Amniotic stem cell (primary cell): ENCODE measurements at regions not wholly inside any gene's neighbourhood (a gene's known extent, or its start where the extent isn't known, plus 50 kb on each side); places are given as distances from the start of the nearest gene placed in this dataset.
"Not testable (repeated sequence)": the region's sequence is repeated elsewhere in the genome, so short reads cannot be mapped to it uniquely, and the experiment has no call there.

Experiments
- DNase-seq: peaks from one replicate; lab custom pipeline; 2025; lab: John Stamatoyannopoulos, UW

DNA sequence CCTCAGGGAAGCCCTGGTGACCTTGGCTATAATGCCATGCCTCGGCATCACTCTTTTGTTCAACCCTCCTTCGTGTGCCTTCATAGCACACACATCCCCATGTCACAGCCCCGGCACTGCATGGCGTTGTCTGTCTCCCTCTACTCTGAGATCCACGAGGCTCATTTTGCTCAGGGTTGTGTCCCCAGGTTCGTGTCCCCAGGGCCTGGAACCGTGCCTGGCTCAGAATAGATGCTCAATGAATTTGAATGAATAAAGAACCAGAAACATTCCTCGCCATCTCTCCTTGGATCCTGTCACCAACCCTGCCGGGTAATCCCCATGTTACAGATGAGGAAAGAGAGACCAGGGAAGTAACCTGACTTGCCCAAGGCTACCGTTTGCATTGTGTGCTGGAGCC is 177.3 kb downstream of the PTPRU start:
- DNase-seq: no peak

DNA sequence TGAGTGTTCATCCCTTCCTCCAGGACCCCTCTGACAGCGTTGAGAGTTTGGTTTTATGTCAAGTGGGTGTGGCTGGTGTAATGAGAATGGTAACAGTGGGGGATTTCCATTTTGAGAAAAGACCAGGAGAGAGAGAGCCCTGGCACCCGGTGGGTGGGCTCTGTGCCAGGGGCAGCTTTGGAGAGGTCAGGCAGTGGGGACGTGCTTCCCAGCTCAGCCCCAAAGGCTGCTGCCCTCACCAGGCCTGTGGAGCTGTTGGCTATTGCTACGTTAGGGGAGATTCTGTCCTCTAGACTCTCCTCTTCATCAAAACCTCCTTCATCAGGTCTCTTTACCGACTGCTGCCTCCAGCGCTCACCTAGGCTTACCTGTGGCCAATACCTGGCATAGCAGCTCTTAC is 176.3 kb downstream of the PTPRU start:
- DNase-seq: no peak

DNA sequence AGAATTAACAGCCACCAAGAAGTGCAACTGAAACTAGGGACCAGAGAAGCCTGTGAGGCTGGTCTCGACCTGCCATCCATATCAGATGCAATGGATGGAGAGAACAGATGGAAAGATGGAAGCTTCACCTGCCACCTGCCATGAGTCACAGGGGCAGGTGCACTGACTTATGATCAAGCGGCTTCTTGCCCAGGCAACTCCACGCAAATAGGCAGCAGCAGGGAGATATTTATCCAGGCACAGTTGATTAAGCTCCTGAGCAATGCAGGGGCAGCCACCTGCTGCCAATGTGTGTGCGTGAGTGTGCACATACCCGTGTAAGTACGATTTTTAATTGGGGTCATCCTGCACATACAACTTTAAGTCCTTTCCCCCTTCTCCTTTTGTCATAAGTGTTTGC is 174.2 kb downstream of the PTPRU start:
- no peak for DNase-seq

DNA sequence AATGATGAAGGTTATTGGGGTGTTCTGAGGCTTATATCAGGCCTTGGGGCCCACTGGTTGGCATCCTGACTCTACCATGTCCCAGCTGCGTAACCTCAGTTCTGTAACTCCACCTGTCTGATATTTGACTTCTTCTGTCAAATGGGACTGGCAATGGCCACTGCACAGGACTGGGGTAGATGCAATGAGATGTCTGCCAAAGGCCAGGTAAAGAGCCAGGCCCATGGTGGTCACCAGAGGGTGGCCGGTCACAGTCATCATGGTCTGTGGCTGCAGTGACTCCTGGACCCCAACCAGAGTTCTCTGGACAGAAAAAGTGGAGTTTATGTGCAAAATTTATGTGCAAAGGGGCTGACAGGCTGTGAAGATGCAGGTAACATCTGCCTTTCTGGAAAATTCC is 173.3 kb downstream of the PTPRU start:
- DNase-seq: no peak

DNA sequence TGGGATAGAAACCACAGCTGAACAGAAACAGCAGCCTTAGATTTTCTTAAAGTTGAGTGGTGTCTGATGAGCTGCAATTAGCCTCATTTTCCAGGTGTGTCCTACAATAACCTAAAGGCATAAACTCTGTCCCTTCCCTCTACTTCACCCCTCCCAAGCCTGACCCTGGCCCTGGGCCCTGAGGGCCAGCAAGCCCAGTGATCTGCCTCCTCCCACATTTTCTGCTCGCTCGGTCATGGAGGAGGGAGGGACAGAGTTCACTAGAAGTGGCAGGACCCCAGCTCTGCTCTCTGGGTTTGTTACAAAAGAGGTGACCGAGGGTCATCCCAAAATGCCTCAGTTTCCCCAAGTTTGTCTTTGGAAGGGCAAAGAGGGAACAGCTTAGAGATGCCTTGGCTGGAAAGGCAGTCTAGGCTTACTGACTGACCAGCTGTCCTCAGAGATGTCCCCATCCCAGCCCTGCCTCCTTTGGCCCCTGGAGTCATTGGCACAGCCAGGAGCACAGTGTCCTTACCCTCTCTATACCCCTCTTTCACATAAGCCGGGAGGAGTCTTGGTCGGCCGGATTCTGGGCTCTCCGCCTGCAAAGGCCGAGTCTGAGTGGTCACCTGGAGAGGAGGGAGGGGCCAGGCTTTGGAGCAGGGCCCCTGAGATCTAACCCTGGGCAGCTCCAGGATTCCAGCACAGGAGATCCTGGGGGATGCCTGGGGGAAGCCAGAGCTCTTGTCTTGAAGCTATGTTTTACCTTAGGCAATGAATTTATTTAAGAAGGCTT is 172.7 kb downstream of the PTPRU start:
- no peak for DNase-seq

DNA sequence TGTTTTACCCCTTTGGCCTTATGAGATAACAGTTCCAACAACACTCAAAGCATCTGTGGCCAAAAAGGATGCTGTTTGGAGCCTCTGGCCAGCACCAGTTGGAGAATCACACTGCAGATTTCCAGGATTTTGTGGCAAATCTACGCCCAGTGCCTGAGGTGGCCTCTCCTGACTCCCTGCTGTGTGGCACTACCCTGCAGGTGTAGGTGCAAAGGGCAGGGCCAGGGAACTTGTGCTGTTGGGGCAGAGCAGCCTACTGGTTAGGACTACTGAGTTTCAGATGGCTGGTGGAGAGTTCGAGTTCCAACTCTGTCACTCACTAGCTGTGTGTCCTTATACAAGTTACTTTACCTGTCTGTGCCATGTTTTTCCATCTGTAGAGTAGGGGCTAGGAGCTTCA is 170.5 kb downstream of the PTPRU start:
- DNase-seq: no peak

DNA sequence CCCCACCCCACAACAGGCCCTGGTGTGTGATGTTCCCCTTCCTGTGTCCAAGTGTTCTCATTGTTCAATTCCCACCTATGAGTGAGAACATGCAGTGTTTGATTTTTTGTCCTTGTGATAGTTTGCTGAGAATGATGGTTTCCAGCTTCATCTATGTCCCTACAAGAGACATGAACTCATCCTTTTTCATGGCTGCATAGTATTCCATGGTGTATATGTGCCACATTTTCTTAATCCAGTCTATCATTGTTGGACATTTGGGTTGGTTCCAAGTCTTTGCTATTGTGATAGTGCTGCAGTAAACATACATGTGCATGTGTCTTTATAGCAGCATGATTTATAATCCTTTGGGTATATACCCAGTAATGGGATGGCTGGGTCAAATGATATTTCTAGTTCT is 163.9 kb downstream of the PTPRU start:
- DNase-seq: not testable (repeated sequence)

DNA sequence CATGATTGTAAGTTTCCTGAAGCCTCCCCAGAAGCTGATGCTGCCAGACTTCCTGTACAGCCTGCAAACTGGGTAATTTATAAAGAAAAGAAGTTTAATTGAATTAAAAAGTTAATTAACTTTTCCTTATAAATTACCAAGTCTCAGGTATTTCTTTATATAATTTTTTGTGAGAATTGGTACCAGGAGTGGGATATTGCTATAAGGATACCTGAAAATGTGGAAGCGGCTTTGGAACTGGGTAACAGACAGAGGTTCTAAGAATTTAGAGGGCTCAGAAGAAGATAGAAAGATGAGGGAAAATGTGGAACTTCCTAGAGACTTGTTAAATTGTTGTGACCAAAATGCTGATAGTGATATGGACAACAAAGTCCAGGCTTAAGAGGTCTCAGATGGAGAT is 163.1 kb downstream of the PTPRU start:
- DNase-seq: no peak

DNA sequence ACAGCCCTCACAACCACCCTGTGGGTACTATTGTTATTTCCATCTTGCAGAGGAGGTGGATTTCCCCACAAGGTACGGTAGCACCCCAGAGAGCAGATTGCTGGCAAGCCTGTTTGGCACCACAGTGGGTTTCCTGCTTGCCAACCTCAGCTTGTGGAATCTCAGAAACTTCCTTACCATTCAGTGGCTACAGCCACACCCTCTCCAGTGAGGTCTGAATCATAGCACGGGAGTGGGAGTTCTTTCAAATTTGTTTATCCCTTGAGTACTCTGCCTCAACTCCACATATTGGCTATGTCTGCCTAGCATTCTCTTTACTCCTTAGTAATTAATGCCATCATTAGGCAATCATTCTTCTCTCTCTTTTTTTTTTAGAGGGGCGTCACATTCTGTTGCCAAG is 162.1 kb downstream of the PTPRU start:
- no peak for DNase-seq

DNA sequence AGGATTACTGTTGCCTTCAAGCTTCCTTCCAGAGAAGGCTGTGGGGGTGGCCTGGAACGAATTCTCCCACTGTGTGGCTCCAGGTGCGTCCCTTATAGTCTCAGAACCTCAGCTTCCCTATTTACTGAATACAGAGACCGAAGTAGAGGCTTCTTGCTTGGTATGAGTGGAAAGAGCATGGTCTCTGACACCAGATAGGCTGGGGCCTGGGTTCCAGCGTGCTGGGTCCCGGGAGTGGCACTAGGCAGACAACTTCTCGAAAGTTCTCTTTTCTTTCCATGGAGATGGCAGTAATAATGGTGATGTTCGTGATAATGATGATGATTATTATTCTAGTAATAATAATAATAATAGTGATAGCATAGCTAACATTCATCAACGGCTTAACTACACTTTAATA is 161.7 kb downstream of the PTPRU start:
- DNase-seq: no peak

DNA sequence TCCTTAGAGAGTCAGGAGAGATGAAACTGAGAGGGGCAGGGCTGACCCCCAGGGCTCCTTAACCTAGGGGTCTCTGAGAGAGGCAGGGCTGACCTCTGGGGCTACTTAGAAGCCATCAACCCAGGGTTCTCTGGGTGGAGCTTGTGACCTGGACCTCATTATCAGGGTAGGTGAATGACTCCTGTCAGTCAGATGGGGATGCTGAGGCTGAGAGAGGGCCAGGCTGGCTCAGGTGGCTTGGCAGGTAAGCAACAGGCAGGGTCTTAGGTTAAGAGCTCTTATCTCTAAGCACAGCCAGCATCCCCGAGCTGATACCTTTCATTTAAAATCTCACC is 160.9 kb downstream of the PTPRU start:
- DNase-seq: no peak

DNA sequence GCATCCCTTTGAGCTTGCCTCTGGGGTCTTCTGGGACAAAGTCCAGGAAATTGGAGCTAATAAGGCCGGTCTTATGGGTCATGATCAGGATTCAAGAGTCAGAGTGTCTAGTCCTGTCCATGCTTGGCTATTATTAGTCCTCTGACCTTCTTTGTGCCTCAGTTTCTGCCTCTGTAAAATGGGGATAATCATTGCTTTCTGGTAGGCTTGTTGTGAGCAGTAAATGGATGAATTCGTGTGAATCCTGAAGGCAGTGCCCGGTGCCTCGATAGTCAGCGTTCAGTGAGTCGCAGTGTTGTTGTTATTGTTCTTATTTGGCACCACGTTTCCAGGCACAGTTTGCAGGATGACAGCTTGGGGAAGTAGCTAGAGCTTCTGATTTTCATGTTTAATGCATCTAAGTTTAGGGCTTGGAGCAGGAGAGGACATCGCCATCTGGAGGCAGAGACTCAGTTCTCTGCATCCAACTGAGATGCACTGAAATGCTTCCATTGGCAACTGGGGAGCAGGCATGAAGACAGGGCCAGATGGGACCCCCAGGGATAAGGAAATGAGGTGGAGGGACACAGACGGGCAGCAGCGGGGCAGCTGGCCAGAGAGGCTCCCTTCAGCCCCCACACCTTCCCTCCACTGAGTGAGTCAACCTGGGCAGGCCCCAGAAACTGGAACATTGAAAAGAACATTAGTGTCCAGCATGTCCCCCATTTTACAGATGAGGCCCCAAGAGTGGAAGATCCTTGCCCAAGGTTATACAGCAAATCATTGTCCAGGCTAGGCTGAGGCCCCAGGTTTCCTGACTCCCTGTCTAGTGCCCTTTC is 160.3 kb downstream of the PTPRU start:
- no peak for DNase-seq

DNA sequence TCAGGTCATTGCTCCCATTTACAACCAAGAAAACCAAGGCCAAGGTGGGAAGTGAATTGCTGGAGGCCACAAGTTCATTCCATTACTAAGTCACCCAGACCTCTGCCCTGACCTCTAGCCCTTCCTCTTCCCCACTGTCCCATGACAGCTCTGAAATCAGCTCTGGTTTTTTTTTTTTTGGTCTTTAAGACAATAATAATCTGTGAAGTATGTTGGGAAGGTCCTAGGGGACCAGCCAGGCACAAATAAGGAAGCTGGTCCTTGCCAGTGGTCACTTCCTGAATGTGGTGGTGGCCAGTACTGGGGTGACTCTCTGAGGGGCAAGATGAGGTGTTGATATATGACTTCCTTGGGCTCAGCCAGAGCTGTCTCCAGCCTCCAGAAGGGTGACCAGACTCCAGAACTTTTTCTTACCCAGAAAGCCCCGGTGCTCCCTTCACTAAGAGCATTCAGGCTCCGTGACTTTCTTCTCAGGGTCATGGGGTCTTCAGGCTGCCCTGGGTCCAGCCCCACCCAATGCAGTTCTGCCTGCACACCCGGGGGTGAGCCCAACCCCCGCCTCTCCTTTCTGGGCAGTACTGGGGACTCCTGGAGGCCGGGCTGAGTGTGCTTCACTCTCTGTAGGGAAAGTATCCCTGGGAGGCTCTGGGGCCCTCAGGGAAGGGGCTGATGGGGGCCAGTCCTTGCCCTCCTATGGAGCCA is 159.6 kb downstream of the PTPRU start:
- DNase-seq: no peak

DNA sequence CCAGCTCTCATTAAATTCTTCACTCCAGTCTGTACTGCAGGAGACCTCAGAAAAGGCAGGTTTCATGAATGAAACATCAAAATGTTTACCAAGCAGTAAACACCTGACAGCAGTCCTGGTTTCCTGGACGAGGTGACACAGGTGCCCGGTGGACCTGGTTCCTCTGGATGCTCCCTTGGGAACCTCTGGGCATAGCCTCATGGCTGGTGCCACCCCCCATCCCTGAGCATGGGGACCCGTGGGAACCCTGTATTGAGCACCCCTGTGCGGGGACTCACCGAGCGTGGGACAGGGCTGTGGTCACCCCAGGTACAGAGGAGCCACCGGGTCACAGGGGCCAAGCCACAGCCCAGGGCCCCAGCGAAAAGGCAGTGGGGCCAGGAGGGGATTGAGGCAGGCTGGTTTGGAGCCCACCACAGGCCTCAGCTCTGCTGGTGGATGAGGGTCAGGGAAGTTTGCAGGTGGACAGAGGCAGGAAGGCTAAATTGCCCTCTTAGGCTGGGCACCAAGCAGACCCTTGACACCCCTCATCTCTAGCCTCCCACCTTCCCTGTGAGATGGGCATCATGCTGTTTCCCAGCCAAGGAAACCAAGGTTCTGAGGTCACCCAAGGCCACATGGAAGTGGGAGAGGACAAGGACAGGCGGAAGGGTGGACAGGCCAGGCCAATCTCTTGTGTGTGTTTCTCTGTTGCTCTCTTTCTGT is 158.4 kb downstream of the PTPRU start:
- DNase-seq: no peak

DNA sequence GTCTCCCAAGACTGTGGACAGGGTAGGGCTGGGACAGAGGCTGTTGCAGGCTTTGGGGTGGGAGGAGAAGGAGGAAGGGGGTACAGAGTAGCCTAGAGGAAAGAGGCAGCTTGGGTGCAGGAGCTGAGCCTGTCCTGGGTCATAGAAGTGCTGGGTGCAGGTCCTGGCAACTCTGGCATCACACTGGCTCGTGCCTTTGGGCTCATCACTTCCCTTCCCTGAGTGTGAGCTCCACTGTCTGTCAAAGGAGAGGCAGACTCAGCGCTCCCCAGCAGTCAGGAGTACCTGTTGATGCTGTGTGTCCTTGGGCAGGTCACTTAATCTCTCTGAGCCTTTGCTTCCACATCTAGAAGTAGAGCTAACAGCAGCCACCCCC is 157.1 kb downstream of the PTPRU start:
- no peak for DNase-seq

DNA sequence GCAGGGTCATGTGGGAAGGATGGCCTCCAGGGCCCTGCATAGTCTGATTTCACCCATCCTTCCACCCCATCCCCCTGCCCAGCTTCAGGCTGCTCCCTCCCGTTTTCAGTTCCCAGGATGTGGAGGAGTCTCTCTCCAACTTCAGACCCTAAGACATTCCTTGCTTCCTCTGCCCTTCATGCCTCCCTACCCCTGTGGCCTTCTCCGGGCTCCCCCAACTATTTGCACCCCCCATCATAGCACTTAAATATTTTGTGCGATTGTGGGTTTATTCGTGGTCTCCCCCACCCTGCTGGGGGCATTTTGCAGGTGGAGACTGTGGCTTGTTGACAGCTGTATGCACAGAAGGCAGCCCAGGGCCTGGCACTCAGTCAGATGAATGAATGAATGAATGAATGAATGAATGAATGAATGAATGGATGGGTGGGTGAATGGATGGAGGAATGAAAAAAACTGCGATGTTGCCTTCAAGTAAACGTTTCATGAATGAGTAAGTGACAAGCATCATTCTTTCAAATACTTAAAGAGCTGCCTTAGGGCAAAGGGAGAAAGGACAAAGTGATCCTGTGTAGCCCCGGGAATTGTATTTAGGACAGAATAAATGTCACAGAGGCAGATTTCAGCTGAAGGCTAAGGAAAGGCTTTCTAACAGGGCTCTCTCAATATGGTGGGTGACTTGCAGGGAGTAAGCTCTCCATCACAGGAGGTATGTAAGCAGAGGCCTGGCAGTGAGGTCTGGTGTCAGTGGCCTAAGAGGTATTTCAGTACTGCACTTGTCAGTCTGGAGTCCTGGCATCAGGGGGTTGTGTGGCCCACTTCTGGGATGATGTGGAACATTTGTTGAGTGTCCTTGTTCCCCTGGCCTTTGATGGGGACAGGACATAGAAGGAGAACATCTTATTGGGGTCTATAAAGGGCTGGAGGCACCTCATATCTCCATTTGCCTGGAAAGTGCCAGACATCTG is 156.4 kb downstream of the PTPRU start:
- no peak for DNase-seq

DNA sequence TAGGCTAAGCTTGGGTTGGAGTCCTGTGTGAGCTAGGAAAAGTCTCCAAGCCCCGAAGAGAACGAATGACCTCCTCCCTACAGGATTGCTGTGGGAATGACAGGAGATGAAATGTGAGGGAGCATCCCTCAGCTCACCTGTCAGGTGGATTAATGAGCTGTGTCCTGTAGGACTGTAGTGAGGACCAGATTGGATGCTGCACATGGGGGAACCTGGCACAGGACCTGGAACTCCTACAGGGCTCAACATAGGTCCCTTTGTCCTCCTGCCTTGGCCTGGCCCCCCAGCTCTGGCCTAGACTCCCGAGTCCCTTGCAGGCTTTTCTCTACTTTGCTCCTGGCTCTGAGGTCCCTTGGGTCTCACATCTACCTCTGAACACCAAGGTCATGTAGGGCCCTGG is 155.7 kb downstream of the PTPRU start:
- DNase-seq: no peak

DNA sequence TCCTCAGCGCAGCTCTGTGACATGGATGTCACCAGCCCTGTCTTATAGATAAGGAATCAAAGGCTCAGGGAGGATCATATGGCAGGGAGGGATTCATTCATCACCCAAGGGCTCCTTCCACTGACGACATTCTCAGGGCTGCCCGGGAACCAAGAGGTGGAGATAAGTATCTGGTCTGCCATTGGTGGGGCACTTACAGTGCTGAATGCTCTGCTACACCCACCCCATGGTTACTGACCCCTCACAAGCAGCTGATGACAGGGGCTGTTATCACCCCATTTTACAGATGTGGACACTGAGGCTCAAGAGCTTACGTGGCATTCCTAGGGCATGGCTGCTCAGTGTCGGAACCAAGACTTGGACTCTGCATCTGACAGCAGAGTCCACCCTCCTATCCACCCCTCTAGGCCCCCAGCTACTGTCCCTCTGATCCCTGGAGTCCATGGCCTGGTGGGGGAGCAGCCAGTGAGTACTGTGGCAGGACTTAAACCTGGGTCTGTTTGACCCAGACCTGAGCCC is 155.1 kb downstream of the PTPRU start:
- no peak for DNase-seq

DNA sequence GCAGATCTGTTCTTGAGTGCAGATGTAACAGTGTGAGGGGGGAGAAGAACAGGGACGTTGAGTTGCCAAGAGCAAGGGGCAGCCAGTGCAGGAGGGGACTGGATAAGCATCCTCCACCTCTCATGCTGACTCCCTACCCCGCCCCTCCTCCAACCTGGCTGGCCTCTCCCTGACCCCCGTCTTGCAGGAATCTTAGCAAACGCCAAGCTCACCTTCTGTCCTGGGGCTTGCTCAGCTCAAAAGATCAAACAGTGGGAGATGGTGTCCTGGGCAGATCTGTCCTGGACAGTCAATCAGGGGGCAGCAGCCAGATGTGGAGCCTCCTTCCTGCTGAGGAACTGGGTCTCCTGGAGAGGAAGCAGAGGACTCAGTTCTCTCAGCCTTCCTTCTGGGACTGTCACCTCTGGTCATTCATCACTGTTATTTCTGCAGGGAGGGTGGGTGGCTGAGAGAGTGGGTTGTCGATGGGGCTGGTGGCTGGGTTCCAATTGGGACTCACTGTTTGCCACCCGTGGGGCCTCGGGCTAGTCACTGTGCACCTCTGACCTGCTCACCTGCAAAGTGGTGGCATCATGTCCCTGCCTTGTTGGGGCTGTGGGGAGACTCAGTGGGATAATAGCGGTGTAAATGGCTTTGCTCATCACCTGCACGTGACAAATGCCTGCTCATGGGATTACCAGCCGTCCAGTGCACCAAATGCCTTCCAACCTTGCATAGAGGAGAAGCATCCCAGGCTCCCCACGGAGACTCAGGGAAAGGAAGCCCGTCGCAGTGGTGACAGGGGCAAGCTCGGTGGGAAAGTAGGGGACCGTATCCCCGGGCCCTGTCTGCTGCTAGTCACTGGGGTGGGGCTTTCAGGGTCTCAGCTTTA is 154.4 kb downstream of the PTPRU start:
- DNase-seq: no peak

DNA sequence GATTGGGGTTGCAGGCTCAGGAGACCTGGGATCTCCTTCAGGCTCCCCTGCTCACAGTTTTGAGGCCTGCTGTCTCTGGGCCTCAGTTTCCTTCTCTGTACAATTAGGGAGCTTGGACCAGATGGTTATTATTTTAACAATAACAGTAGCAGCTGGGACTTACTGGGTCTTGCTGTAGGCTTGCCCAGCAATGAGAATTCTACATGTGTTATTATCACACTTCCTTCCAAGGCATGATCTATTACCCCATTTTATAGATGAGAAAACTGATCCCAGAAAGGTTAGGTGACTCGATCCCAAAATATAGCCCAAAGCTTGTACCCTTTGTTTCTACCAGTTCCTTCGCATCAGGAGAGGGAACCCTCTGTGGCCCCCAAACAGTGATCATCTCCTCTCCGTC is 153.8 kb downstream of the PTPRU start:
- DNase-seq: no peak
